ENCODE measurements at regions not wholly inside any gene's neighbourhood (a gene's known extent, or its start where the extent isn't known, plus 50 kb on each side); places are given as distances from the start of the nearest gene placed in this dataset.
"Not testable (repeated sequence)": the region's sequence is repeated elsewhere in the genome, so short reads cannot be mapped to it uniquely, and the experiment has no call there.

DNA sequence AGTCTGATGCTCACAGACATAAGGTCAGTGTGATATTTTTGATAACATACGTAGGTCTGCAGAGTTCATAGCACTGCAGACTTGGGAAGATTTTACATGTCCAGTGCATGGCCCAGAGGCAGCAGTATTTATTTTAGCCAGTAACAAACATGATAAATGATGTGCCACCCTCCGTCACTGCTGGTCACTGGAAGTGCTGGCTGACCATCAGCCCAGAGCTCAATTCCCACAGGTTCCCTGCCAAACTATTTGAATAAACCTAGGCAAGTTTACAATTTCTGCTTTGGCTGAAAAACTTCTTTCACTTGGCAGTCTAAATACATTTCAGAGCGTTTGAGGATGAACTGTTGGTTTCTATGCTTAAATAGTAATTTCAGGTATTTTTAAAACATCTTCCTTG is 135.5 kb upstream of the EDNRB start:
- no peaks in the 10 kb centered on the region for H3K4me1 Mint-ChIP-seq
- H3K4me3 Mint-ChIP-seq, result no peak overlapping the region
- peaks cover 12% of the 10 kb centered on the region for H3K9me3 Mint-ChIP-seq
- no peak for DNase-seq (ENCODE audit: low read depth, low spot score)
- TF ChIP-seq, protein P1, sequence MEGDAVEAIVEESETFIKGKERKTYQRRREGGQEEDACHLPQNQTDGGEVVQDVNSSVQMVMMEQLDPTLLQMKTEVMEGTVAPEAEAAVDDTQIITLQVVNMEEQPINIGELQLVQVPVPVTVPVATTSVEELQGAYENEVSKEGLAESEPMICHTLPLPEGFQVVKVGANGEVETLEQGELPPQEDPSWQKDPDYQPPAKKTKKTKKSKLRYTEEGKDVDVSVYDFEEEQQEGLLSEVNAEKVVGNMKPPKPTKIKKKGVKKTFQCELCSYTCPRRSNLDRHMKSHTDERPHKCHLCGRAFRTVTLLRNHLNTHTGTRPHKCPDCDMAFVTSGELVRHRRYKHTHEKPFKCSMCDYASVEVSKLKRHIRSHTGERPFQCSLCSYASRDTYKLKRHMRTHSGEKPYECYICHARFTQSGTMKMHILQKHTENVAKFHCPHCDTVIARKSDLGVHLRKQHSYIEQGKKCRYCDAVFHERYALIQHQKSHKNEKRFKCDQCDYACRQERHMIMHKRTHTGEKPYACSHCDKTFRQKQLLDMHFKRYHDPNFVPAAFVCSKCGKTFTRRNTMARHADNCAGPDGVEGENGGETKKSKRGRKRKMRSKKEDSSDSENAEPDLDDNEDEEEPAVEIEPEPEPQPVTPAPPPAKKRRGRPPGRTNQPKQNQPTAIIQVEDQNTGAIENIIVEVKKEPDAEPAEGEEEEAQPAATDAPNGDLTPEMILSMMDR (conservative IDR thresholded peaks at IDR 0.05), result no peak
- no peak overlapping the region for H3K27ac Mint-ChIP-seq (ENCODE audit: unreplicated experiment)
- no peaks in the 10 kb centered on the region for H3K27me3 Mint-ChIP-seq (ENCODE audit: low read depth)
- peaks cover 14% of the 10 kb centered on the region for H3K36me3 Mint-ChIP-seq (ENCODE audit: low read depth)

DNA sequence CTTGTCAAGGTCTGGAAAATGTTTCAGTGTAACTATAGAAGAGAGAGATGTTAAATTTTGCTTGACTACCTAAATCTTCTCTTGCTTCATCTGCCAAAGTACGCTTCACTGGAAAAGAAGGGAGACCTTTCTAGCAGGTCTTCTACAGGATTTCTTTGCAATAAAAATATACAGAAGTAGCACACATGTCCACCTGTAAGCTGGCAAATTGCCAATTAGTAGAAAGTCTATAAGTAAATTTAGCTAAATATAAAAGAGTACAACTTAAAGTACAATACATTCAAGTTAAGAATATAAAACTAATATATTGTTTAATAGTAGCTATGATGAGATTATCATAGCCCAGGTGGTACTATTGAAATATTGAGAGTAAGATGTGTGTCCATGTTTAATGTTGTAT is 128.5 kb upstream of the EDNRB start:
- TF ChIP-seq, protein P1 (conservative IDR thresholded peaks at IDR 0.05), result no peak
- Mint-ChIP-seq H3K27ac (ENCODE audit: unreplicated experiment) (no peak overlapping the region), H3K27me3 (ENCODE audit: low read depth) (no peaks in the 10 kb centered on the region), H3K4me3 (no peak overlapping the region), H3K4me1 (peaks cover 5% of the 10 kb centered on the region), H3K36me3 (ENCODE audit: low read depth) (no peaks in the 10 kb centered on the region), H3K9me3 (peaks cover 3% of the 10 kb centered on the region)
- no peak for DNase-seq (ENCODE audit: low read depth, low spot score)

DNA sequence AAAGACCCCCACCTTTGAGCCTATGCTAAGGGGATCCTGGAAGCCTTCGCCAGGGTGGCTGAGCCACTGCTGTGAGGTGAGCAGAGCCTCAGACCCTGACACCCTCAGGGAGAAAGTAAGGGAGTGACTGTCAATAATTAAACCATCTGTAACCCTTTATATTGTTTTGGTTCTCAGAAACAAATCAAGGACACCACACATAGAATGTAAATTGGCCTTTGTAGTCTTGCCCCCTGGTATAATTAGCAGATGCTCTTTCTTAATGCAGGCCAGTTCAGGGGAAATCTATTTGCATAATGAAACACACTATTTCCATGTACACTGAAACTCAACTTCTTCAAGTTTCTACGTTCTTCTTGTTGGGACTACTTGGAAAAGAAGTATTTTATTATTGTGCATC is 127.7 kb upstream of the EDNRB start:
- no peak overlapping the region for H3K27ac Mint-ChIP-seq (ENCODE audit: unreplicated experiment)
- no peak overlapping the region for H3K4me3 Mint-ChIP-seq
- no peaks in the 10 kb centered on the region for H3K36me3 Mint-ChIP-seq (ENCODE audit: low read depth)
- peaks cover 6% of the 10 kb centered on the region for H3K9me3 Mint-ChIP-seq
- DNase-seq (ENCODE audit: low read depth, low spot score), result no peak
- H3K4me1 Mint-ChIP-seq, result peaks cover 5% of the 10 kb centered on the region
- TF ChIP-seq, protein P1 (conservative IDR thresholded peaks at IDR 0.05), result no peak
- no peaks in the 10 kb centered on the region for H3K27me3 Mint-ChIP-seq (ENCODE audit: low read depth)

DNA sequence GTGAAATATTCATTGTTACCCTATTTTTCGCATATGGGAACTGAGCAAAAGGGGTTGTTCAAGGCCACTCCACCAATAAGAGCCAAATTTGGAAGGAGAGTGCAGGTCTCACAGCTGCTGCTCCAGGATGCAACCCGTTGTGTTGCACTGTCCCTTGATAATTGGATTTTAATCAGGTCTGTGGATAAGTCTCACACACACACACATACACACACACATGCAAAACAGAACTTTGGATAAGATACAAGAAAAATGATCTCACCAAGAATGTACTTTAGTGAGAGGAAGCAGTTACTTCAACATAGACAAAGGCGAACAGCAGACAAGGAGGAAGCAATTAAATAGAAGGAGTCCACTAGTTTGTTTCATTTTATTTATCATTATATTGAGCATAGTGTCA is 127.3 kb upstream of the EDNRB start:
- no peak for DNase-seq (ENCODE audit: low read depth, low spot score)
- no peak overlapping the region for H3K4me3 Mint-ChIP-seq
- H3K27ac Mint-ChIP-seq (ENCODE audit: unreplicated experiment), result no peak overlapping the region
- H3K4me1 Mint-ChIP-seq, result peaks cover 5% of the 10 kb centered on the region
- H3K9me3 Mint-ChIP-seq, result peaks cover 6% of the 10 kb centered on the region
- H3K27me3 Mint-ChIP-seq (ENCODE audit: low read depth), result no peaks in the 10 kb centered on the region
- no peaks in the 10 kb centered on the region for H3K36me3 Mint-ChIP-seq (ENCODE audit: low read depth)
- TF ChIP-seq, protein P1 (conservative IDR thresholded peaks at IDR 0.05), result no peak

DNA sequence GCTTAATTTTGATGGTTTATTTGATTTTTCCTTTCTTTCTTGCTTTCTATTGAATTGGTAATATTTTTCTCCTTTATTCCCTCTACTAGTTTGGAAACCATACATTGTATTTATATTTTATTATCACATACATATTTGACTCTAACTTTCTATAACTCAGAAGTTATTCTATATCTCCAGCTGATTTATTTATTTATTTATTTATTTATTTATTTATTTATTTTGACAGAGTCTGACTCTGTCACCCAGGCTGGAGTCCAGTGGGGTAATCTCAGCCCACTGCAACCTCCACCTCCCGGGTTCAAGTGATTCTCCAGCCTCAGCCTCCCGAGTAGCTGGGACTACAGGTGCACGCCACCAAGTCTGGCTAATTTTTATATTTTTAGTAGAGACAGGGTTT is 122.7 kb upstream of the EDNRB start:
- H3K4me1 Mint-ChIP-seq, result peaks cover 21% of the 10 kb centered on the region
- not testable (repeated sequence) for H3K27me3 Mint-ChIP-seq (ENCODE audit: low read depth); H3K9me3 Mint-ChIP-seq; H3K4me3 Mint-ChIP-seq; H3K27ac Mint-ChIP-seq (ENCODE audit: unreplicated experiment); DNase-seq (ENCODE audit: low read depth, low spot score); H3K36me3 Mint-ChIP-seq (ENCODE audit: low read depth)

DNA sequence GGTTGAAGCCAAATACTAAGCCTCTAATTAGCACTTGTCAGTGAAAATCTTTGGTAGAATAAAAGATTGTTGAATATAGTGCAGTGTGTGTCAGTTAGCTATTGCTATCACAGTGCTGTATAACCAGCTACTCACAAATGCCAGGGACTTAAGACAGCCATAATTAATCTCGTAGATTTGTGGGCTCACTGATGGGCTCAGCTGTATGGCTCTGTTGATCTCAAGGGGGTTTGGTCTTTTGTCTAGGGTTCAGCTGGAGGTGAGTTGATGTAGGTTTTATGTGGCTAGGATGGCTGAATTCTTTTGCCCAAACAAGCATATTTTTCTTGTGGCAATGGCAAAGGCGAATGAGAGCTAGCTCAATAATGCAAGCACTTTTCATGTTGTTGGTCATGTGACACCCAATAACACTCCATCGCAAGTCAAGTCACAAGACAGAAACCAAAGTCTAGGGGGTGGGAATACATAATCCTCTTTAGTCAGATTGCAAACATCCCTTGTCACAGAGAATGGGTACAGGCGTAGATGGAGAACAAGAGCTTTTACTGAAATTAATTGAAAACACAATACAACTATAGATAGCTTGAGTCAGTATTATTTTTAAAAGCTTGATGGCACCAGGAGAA is 121.7 kb upstream of the EDNRB start:
- no peak overlapping the region for H3K4me3 Mint-ChIP-seq
- H3K4me1 Mint-ChIP-seq, result peaks cover 22% of the 10 kb centered on the region
- H3K36me3 Mint-ChIP-seq (ENCODE audit: low read depth), result no peaks in the 10 kb centered on the region
- DNase-seq (ENCODE audit: low read depth, low spot score), result no peak
- H3K27me3 Mint-ChIP-seq (ENCODE audit: low read depth), result no peaks in the 10 kb centered on the region
- H3K27ac Mint-ChIP-seq (ENCODE audit: unreplicated experiment), result no peak overlapping the region
- TF ChIP-seq, protein P1 (conservative IDR thresholded peaks at IDR 0.05), result no peak
- peaks cover 9% of the 10 kb centered on the region for H3K9me3 Mint-ChIP-seq

Data from neural crest cell (in vitro differentiated cells).